Stimulated activated CD4-positive, alpha-beta T cell treated with anti-CD3 and anti-CD28 coated beads, TNF-alpha, amount 100 ng/mL, for 48 hours (primary cell): ENCODE measurements at regions not wholly inside any gene's neighbourhood (a gene's known extent, or its start where the extent isn't known, plus 50 kb on each side); places are given as distances from the start of the nearest gene placed in this dataset.

Experiments
- DNase-seq, 3 donors: peaks; one replicate each; pipeline ENCODE4 v3.0.0-alpha.2; 2020; ENCODE audit warnings: low read depth in 3 of 3

- DNase-seq = no peak
Measured at GRCh38 chr11:134532921-134533421, 120.9 kb upstream of the B3GAT1 start.

GRCh38 chr11:134532131-134532920 is 120.3 kb upstream of the B3GAT1 start:
- DNase-seq = no peak

- DNase-seq = no peak
Measured at GRCh38 chr11:134531327-134532130, 119.5 kb upstream of the B3GAT1 start.

DNA sequence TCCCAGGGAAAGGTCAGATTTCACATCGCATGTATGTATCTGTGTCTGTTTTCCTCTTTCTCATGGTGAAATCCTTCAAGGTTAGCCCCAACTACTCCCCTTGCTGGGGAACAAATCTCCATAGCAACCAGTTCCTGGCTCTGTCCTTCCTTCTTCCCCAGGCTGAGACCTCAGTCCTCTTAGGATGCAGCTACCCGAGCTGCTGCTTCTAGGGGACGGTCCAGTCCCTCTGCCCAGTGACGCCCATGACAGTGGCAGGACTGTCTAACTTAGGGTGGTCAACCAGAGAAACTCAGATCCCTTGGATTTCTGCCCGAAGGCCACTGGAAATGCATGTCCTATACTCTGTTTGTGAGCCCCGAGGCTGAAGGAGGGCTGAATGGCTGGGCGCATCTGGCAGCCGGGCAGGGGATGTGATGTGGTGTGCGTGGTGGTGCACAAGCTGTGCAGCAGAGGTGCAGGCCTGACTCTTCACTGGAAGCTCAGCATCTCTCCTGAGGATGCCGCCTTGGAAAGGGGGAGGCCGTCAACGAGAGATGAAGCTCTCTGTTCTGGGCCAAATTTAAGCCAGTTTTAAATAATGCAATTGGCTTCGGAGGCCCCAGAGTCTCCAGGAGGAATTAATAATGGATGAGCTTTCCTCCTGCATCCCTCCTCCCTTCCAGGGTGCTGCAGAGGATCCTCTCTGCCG is 118.7 kb upstream of the B3GAT1 start:
- no peak for DNase-seq

- no peak for DNase-seq
Measured at GRCh38 chr11:134529212-134530096, 117.4 kb upstream of the B3GAT1 start.

DNA sequence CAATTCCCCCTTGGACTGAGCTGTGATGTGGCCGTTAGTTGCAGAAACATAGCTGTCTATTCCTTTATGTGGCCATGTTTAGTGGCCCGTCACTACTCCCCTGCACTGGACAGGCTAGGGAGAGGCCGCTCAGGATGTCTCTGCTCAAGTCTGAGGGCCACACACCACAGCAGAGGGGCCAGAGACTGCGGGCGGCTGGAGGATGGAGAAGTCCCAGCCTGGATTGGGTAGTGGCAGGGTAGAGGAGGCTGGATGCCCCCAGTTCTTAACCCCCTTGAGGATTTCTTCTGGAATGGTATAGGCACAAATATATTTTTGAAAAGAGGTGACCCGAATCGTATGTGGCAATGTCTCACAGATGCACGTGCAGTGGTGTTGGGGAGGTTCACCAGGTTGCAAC is 116.4 kb upstream of the B3GAT1 start:
- DNase-seq = no peak

DNA sequence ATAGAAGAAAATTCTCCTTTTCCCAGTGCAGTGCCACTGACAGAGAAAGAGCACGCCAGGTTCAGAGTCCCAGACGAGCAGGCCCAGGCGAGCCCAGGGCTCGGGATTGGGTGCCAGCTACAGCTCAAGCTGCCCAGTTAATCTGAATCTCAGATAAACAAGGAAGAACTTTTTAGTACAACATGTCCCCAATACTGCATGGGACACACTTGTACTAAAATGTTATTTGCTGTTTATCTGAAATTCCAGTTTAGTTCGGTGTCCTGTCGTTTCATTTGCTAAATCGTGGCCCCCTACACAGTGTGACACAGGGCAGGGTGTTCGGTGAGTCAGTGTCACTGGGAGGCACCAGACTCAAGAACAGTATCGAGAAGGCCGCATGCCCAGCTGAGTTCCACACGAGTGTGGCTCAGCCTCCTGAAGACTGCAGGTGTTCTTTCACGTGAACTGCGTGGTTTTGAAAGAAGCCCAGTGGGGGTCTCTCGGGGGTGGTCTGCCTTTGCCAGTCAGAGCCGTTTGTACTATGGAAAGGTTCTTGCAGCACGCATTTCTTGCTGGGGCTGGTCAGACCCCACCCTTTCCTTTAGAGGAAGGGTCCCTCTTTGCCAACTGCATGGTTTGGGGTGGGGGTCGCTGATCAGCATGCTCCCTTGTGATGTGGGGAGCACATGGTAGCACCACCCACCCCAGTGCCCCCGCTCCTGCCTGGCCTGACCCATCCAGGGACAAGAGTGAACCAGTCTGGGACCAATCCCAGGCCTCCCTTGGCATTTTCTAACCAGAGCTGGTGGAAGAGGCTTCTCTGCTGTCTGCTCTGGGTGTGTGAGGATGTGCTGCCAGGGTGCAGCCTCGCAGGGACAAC is 115.6 kb upstream of the B3GAT1 start:
- DNase-seq = no peak

DNA sequence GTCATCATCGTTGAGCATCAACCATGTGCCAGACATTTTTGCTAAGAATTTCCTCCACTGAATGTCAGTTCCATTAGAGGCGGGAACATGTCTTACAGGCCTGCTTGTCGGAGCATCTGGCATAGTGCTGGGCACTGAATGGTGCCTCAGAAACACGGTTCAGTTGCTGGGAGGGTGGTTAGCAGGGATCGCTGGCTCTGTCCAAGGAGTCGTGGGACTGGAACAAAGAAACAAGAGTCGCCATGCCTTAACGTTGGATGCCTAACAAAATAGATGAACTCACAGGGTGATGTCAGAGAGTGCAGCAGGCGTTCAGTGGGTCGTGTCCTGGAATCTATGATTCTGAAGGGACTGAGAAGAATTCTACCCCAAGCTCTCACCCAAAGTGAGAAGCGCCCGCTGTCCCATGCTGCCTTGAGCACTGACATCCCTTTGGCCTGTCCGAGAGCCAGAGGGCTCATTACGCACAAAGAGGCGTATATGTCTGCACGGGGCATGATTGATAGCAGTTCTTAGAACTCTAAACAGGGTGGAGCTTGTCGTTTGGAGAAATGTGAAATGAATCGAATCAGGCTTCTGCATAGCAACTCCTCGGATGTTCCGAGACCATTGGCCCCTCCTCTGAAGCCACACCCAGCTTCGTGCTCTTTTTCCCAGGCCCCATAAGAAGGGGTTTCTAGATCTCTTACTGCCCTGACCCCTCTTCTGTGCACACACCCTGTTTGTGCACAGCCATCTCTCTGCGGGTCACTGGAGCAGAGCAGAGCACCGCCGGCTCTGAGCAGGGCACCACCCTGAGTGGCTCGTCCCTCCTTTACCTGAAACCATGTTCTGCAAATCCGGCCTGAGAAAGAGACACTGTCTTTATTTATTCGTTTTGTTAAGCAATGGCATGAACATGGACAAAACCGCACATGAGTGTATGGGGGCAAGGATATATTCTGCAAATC is 113.1 kb upstream of the B3GAT1 start:
- no peak for DNase-seq

DNA sequence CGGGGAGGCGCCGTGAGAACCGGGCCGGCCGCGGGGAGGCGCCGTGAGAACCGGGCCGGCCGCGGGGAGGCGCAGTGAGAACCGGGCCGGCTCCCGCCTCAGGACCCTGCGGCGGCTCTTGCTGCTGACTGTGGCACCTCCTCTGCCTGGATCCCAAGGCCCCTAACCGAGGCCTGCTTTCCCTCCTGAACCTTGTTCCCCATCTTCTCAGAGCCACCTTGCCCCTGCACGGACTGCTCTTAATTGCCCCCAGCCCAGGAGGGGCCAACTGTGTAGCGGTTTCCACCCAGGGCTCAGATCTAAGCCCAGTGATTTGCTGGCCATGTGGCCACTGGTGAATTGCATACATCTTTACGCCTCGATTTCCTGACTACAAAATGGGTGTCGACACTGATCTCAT is 112.2 kb upstream of the B3GAT1 start:
- DNase-seq = no peak

DNA sequence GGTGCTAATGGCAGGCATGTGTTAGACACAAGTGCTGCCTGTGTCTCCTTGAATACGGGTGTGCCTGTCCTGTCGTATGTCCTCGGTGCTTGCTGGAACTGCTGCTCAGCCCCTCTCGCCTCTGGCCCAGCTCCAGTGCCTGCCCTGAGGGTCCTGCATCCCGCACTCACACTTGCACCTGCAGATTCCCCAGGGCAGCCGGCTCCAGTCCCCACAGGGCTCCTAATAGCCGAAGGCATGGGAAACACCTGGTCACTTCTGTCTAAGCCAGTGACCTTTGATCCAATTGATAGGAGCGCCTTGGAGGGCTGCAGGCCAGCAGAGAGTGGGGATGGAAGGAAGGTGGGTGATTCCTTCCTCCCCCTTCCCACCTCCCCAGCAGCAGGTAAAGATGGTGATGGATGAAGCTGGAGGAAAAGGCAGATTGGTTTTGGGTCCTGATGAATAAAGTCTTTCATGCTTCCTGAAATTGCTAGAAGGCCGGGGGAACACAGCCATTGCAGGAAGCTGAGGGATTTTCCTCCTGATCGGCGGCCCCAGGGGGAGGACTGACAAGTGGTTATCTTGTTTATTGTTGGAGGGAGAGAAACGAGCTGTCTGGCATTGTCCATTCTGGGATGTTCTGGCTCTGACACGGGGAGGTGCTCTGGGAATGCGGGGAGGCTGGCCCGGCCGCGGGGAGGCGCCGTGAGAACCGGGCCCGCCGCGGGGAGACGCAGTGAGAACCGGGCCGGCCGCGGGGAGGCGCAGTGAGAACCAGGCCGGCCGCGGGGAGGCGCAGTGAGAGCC is 110.9 kb upstream of the B3GAT1 start:
- no peak for DNase-seq

DNA sequence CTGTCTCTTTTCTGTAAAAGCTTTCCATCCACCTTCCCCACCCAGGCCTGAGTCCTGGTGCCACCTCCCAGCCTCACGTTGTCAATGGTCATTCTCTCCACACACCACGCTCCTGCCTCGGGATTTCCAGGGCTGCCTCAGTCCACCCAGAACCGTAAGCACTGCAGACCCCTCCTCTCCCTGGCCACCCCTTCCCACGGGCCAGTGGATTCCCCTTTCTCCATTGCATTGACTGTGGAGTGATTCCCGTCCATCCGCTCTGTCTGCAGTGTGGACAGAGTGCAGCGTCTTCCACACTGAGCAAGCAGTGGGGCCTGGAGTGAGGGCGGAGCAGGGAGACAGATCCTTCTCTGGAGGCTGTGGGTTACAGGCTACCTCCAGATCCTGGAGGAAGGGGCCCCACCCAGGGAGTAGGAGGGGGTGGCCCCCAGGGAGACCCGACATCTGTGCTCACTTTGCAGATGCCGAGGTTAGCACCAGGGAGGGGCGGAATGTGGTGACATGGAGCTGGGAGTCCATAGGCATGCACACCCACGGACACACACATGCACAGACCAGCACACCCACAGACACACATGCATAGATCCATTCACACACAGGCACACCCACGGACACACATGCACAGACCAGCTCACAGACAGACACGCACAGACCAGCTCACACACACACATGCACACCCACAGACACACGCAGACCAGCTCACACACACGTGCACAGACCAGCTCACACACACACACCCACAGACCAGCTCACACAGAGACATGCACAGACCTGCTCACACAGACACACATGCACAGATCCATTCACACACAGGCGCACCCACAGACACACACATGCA is 109.6 kb upstream of the B3GAT1 start:
- no peak for DNase-seq

DNA sequence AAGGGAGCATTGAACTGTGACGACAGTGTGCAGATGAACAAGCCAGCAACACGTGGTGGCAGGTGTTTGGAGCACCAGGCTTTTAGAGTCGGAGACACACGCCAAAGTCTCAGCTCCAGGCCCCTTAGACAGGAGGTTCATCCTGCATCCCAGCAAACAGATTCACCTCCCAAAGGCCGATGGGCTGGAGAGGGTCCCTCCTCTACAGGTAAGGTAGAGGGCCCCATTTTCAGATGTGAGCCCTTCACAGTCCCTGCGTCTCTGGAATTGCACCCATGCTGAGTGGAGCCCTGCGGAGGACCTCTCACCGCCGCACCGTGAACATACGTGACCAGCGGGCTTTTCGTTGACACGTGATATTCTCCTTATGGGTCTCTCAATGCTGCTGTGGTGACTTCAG is 109.0 kb upstream of the B3GAT1 start:
- DNase-seq = no peak

DNA sequence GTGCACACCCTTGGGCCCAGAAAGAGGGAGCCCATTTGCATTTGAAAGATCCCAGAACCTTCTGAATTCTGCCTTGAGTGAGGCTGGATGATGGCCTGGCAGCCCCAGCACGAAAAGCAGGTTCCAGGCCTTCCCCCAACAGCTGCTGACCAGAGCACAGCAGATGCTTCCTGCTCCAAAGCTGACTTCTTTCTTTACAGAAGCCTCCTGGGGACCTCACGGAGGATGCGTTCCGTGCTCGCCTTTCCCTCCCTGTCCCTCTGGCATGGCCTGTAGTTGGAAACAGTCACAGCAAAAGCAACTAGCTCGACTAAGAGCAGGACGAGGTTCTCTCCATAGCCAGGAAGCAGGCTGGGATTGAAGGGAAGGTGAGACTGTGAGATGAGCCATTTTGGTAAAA is 107.7 kb upstream of the B3GAT1 start:
- DNase-seq = no peak

DNA sequence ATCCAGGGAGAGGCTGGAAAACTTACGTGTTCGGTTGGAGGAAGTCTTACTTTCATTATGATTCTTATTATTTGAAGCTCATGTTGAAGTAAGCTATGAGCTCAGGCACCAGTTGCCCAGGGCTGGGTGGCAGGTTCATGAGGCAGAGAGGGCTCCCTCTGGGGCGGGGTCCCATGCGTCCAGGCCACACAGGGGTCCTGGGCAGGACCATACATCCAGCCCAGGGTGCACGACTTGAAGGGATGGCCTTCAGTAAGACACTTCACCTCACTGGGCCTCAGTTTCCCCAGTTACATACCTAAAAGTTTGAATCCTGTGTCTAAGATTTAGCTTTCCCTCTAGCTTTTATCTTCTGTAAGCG is 107.3 kb upstream of the B3GAT1 start:
- no peak for DNase-seq

GRCh38 chr11:134518616-134519389 is 106.8 kb upstream of the B3GAT1 start:
- no peak for DNase-seq

- DNase-seq = no peak
Measured at GRCh38 chr11:134517621-134518293, 105.7 kb upstream of the B3GAT1 start.
